SU-DHL-6 (cell line): ENCODE measurements at regions not wholly inside any gene's neighbourhood (a gene's known extent, or its start where the extent isn't known, plus 50 kb on each side); places are given as distances from the start of the nearest gene placed in this dataset.
"Not testable (repeated sequence)": the region's sequence is repeated elsewhere in the genome, so short reads cannot be mapped to it uniquely, and the experiment has no call there.

ENCODE experiments used
- H2AFZ ChIP-seq: fragments of 200-600 bp; sonication (generic); 2 replicates; pipeline ENCODE4 v1.6.1; 2014; ENCODE audit warnings: low read depth, mild to moderate bottlenecking, moderate library complexity, mixed read lengths, antibody characterized with exemption, low read length; ENCODE audit not compliant: severe bottlenecking
- H3F3A ChIP-seq: fragments of 200-600 bp; shearing (Covaris generic); 2 replicates; pipeline ENCODE4 v1.6.0; 2016; ENCODE audit warnings: antibody characterized with exemption, mild to moderate bottlenecking; ENCODE audit not compliant: insufficient read depth
- H3K27ac ChIP-seq: fragments of 200-600 bp; sonication (generic); 2 replicates; pipeline ENCODE4 v1.5.1; 2016; ENCODE audit warnings: low read depth, mild to moderate bottlenecking, low read length, moderate library complexity, mixed read lengths
- H3K27me3 ChIP-seq: fragments of 200-600 bp; sonication (generic), shearing (Covaris generic); 2 replicates; pipeline ENCODE4 v1.6.0; 2014; ENCODE audit warnings: mild to moderate bottlenecking, low read length
- H3K36me3 ChIP-seq: fragments of 200-600 bp; sonication (generic); 2 replicates; pipeline ENCODE4 v1.6.1; 2014; ENCODE audit warnings: mild to moderate bottlenecking, low read length, mixed read lengths
- H3K4me2 ChIP-seq: fragments of 300-600, 200-600 bp; shearing (Covaris generic), sonication (generic); 2 replicates; pipeline ENCODE4 v1.6.0; 2014; ENCODE audit warnings: low read length, low read depth, mild to moderate bottlenecking; ENCODE audit not compliant: poor library complexity, severe bottlenecking
- H3K4me3 ChIP-seq: fragments of 200-600 bp; sonication (generic); 2 replicates; pipeline ENCODE4 v1.5.1; 2014; ENCODE audit warnings: antibody characterized with exemption, low read length, mild to moderate bottlenecking, mixed read lengths; ENCODE audit not compliant: insufficient read depth, poor library complexity, severe bottlenecking
- H3K79me2 ChIP-seq: fragments of 200-600 bp; sonication (generic); 2 replicates; pipeline ENCODE4 v1.6.1; 2014; ENCODE audit warnings: mild to moderate bottlenecking, low read length, moderate library complexity; ENCODE audit not compliant: insufficient read depth
- H3K9ac ChIP-seq: fragments of 200-600 bp; sonication (generic); 2 replicates; pipeline ENCODE4 v1.7.0; 2014; ENCODE audit warnings: mild to moderate bottlenecking, low read length
- H3K9me2 ChIP-seq: fragments of 200-600 bp; sonication (generic); replicated peaks from 2 replicates; pipeline ENCODE4 v1.6.1; 2014; ENCODE audit warnings: low read length; ENCODE audit not compliant: insufficient read depth
- H3K9me3 ChIP-seq: fragments of 200-600 bp; sonication (generic); 2 replicates; pipeline ENCODE4 v1.6.1; 2014; ENCODE audit warnings: low read length, mixed read lengths; ENCODE audit not compliant: insufficient read depth
- H4K20me1 ChIP-seq: fragments of 200-600 bp; sonication (generic); 2 replicates; pipeline ENCODE4 v1.6.1; 2014; ENCODE audit warnings: low read depth, mild to moderate bottlenecking, antibody characterized with exemption, low read length, moderate library complexity, mixed read lengths
- EZH2phosphoT487 ChIP-seq: fragments of 200-600 bp; sonication (generic), shearing (Covaris generic); conservative IDR thresholded peaks from 2 replicates; pipeline ENCODE4 v1.6.1; 2018; ENCODE audit warnings: mild to moderate bottlenecking, antibody characterized with exemption, low read length, moderate library complexity, mixed read lengths
- TF ChIP-seq, protein P1 (sequence below): fragments of 200-600 bp; sonication (generic); IDR thresholded peaks from one replicate; pipeline ENCODE4 v1.5.1; 2017; ENCODE audit warnings: antibody characterized with exemption, mild to moderate bottlenecking, low read length, moderate library complexity; ENCODE audit not compliant: insufficient read depth, poor library complexity, severe bottlenecking

DNA sequence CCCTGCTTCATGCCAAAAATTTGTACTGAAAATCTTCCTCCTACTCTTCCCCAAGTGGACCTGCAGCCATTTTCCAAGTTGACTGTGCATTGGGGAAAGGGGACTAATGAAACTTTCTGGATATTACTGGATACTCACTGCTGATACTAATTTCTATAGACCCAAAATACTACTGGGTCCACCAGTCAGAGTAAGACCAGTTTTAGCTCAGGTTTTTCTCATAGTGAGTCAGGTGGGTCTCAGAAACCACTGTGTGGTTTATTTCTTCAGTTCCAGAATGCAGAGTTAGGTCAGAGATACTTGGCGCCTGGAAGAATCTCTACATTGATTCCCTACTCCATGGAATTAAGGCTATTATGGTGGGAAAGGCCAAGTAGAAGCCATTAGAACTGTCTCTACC lies 274.8 kb upstream of the SYNCRIP start:
- H3K9me2 ChIP-seq: no peaks in the 10 kb centered on the region

DNA sequence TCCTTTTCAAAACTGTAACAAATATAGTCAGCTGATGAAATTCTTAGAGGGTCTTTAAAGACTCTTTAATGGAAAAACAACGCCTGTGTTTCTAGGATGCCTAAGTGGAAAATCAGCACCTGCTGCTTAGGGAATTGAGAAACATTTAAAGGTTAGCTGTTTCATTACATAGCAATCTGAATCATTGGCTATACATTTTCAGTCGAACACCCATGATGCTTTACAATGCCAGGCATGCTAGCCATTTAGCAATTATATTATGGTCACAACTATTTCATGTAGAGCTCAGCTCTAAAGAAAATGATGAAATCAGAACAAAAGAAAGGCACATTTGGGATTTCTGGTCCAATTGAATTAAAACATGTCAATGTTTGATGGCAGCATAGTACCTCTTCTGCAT lies 270.3 kb upstream of the SYNCRIP start:
- Histone ChIP-seq H3K9ac (no peak overlapping the region), H3K27me3 (no peaks in the 10 kb centered on the region), H3K27ac (no peak overlapping the region), H3K4me3 (no peak overlapping the region), H3K9me3 (no peaks in the 10 kb centered on the region), H2AFZ (no peak overlapping the region), H4K20me1 (no peaks in the 10 kb centered on the region), H3K36me3 (no peaks in the 10 kb centered on the region), H3F3A (no peaks in the 10 kb centered on the region), H3K79me2 (no peaks in the 10 kb centered on the region), H3K4me2 (no peak overlapping the region), H3K9me2 (no peaks in the 10 kb centered on the region)
- TF ChIP-seq EZH2phosphoT487: no peak
- TF ChIP-seq, protein P1, sequence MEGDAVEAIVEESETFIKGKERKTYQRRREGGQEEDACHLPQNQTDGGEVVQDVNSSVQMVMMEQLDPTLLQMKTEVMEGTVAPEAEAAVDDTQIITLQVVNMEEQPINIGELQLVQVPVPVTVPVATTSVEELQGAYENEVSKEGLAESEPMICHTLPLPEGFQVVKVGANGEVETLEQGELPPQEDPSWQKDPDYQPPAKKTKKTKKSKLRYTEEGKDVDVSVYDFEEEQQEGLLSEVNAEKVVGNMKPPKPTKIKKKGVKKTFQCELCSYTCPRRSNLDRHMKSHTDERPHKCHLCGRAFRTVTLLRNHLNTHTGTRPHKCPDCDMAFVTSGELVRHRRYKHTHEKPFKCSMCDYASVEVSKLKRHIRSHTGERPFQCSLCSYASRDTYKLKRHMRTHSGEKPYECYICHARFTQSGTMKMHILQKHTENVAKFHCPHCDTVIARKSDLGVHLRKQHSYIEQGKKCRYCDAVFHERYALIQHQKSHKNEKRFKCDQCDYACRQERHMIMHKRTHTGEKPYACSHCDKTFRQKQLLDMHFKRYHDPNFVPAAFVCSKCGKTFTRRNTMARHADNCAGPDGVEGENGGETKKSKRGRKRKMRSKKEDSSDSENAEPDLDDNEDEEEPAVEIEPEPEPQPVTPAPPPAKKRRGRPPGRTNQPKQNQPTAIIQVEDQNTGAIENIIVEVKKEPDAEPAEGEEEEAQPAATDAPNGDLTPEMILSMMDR: no peak

More for the DNA sequence above, 274.8 kb upstream of the SYNCRIP start:
- TF ChIP-seq, protein P1: no peak
- TF ChIP-seq EZH2phosphoT487: no peak
- Histone ChIP-seq H3K4me2 (no peak overlapping the region), H3K9ac (no peak overlapping the region), H3K36me3 (no peaks in the 10 kb centered on the region), H3K27ac (no peak overlapping the region), H3K9me3 (no peaks in the 10 kb centered on the region), H2AFZ (no peak overlapping the region), H3K27me3 (no peaks in the 10 kb centered on the region), H3F3A (no peaks in the 10 kb centered on the region), H3K79me2 (no peaks in the 10 kb centered on the region), H4K20me1 (no peaks in the 10 kb centered on the region), H3K4me3 (no peak overlapping the region)

DNA sequence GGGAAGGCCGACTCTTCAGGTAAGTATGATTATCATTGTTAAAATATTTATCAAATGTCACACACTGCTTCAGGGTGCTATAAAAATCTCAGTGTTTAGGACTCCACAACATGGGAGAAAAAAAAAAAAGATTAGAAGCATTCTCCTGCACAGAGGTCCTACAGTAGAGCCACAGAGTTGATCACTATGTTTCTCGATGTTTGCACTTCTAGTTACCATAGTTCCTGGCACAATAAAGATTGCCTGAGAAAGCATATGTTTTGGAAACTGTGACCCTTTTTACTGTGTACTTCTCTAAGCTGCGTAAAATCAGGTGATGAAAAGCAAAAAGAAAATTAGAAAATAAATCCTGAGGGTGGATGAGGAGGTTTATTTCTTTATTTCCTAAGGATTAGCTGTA lies 269.9 kb upstream of the SYNCRIP start:
- Histone ChIP-seq H3K36me3 (no peaks in the 10 kb centered on the region), H3K4me2 (no peak overlapping the region), H3K79me2 (no peaks in the 10 kb centered on the region), H2AFZ (no peak overlapping the region), H3K9me3 (no peaks in the 10 kb centered on the region), H3K27me3 (no peaks in the 10 kb centered on the region), H3K4me3 (no peak overlapping the region), H3K9ac (no peak overlapping the region), H3F3A (no peaks in the 10 kb centered on the region), H3K27ac (no peak overlapping the region), H4K20me1 (no peaks in the 10 kb centered on the region), H3K9me2 (no peaks in the 10 kb centered on the region)
- TF ChIP-seq EZH2phosphoT487: no peak
- TF ChIP-seq, protein P1: no peak

- H3K9me3 ChIP-seq: no peaks in the 10 kb centered on the region
Measured at GRCh38 chr6:85911067-85911466, 268.4 kb upstream of the SYNCRIP start.

DNA sequence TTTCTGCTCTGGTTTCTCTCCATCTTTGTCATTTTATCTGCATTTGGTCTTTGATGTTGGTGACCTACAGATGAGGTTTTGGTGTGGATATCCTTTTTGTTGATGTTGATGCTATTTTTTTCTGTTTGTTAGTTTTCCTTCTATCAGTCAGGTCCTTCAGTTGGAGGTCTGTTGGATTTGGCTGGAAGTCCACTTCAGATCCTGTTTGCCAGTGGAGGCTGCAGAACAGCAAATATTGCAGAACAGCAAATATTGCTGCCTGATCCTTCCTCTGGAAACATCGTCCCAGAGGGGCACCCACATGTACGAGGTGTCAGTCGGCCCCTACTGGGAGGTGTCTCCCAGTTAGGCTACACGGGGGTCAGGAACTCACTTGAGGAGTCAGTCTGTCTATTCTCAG lies 265.4 kb upstream of the SYNCRIP start:
- H3K79me2 ChIP-seq, H3K9me3 ChIP-seq, H3K9ac ChIP-seq, H3K36me3 ChIP-seq, H3K4me2 ChIP-seq, H4K20me1 ChIP-seq, H3K27me3 ChIP-seq, H3F3A ChIP-seq, H2AFZ ChIP-seq, H3K9me2 ChIP-seq, H3K27ac ChIP-seq, H3K4me3 ChIP-seq: not testable (repeated sequence)

More at GRCh38 chr6:85911067-85911466, 268.4 kb upstream of the SYNCRIP start:
- no peak overlapping the region for H3K27ac ChIP-seq
- H3K27me3 ChIP-seq: no peaks in the 10 kb centered on the region
- no peak overlapping the region for H3K9ac ChIP-seq
- TF ChIP-seq, protein P1: no peak
- no peak for TF ChIP-seq EZH2phosphoT487
- no peaks in the 10 kb centered on the region for H3K36me3 ChIP-seq
- no peak overlapping the region for H3K4me2 ChIP-seq
- H2AFZ ChIP-seq: no peak overlapping the region
- no peaks in the 10 kb centered on the region for H4K20me1 ChIP-seq
- no peak overlapping the region for H3K4me3 ChIP-seq
- H3F3A ChIP-seq: no peaks in the 10 kb centered on the region
- no peaks in the 10 kb centered on the region for H3K79me2 ChIP-seq
- H3K9me2 ChIP-seq: no peaks in the 10 kb centered on the region
